ENCODE measurements at regions not wholly inside any gene's neighbourhood (a gene's known extent, or its start where the extent isn't known, plus 50 kb on each side); places are given as distances from the start of the nearest gene placed in this dataset.

DNA sequence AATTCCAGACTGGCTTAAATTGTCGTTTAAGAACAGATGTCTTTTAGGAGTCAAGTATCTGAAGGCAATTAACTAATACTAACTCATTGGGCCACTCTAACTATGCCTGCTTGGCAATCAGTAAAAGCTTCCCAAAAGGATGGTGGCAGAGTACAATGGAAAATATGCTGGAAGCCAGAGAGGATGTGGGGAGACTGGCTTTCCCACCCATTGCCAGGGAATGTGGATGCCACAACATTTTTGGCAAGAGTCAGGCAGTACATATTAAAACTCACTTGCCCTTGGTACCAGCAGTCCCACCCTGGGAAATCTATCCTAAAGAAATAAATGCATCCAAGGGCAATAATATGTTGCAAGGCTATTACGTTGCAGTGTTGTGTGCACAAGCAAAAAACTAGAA, 74.0 kb upstream of the FZD7 start:
- POLR2A ChIA-PET, result no interaction called here
- TF ChIP-seq, protein P1, sequence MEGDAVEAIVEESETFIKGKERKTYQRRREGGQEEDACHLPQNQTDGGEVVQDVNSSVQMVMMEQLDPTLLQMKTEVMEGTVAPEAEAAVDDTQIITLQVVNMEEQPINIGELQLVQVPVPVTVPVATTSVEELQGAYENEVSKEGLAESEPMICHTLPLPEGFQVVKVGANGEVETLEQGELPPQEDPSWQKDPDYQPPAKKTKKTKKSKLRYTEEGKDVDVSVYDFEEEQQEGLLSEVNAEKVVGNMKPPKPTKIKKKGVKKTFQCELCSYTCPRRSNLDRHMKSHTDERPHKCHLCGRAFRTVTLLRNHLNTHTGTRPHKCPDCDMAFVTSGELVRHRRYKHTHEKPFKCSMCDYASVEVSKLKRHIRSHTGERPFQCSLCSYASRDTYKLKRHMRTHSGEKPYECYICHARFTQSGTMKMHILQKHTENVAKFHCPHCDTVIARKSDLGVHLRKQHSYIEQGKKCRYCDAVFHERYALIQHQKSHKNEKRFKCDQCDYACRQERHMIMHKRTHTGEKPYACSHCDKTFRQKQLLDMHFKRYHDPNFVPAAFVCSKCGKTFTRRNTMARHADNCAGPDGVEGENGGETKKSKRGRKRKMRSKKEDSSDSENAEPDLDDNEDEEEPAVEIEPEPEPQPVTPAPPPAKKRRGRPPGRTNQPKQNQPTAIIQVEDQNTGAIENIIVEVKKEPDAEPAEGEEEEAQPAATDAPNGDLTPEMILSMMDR (IDR thresholded peaks at IDR 0.05; ENCODE audit: insufficient read depth, low read length, missing control alignments), result no peak
- CTCF ChIA-PET, result no interaction called here

DNA sequence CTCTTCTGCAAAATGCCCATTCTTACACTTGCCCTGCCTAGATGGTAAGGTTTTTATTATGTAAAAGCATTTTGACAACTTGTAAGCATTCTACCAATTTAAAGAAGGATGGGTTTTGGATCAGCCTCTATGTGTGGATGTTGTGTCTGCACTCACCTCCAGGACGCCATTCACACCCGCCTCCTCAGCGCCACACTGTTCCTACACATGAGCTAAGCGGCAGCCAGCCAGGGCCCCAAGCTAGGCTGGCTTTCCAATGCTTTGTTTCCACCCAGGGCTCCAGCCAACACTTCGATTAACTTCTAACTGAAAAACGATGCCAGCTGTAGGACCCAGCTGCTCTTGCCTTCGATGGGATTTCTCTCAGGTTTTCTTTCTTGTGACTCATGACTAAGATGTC, 73.3 kb upstream of the FZD7 start:
- ChIA-PET POLR2A (no interaction called here), CTCF (interaction anchor here (1.3 kb wide), 1 partner anchor 14 kb away, joined by 3 read pairs; no protein-coding TSS in a partner anchor)
- DNase-seq (ENCODE audit: low read depth, low spot score), result no peak
- TF ChIP-seq, protein P1 (IDR thresholded peaks at IDR 0.05; ENCODE audit: insufficient read depth, low read length, missing control alignments), result no peak
- no peak overlapping the region for H3K4me3 ChIP-seq (ENCODE audit: low read depth, low read length)

More for the DNA sequence above, 74.0 kb upstream of the FZD7 start:
- H3K4me3 ChIP-seq (ENCODE audit: low read depth, low read length), result no peak overlapping the region
- DNase-seq (ENCODE audit: low read depth, low spot score), result no peak

DNA sequence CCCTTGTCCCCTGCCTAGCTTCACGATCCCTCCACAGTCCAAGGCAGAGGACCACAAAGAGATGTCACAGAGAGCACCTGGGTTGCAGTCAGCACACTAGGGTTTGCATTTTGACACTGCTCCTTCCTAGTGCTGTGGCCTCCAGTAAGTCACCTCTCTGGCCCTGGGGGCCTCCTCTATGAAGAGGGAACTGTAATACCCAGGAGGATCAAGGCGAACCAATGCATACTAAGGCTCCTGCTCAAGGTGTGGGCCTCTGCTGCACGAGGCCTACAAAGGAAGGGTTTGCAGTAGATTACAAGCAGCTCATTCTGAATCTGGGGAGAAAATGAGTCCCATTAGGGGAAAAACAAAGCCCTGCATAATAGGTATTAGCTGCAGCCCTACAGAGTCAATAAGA, 72.3 kb upstream of the FZD7 start:
- CTCF ChIA-PET, result interaction anchor here (1.2 to 1.3 kb wide), 2 partner anchors 11 to 15 kb away, joined by 3 read pairs; no protein-coding TSS in a partner anchor
- no peak overlapping the region for H3K4me3 ChIP-seq (ENCODE audit: low read depth, low read length)
- TF ChIP-seq, protein P1 (IDR thresholded peaks at IDR 0.05; ENCODE audit: insufficient read depth, low read length, missing control alignments), result no peak
- POLR2A ChIA-PET, result no interaction called here
- DNase-seq (ENCODE audit: low read depth, low spot score), result no peak

DNA sequence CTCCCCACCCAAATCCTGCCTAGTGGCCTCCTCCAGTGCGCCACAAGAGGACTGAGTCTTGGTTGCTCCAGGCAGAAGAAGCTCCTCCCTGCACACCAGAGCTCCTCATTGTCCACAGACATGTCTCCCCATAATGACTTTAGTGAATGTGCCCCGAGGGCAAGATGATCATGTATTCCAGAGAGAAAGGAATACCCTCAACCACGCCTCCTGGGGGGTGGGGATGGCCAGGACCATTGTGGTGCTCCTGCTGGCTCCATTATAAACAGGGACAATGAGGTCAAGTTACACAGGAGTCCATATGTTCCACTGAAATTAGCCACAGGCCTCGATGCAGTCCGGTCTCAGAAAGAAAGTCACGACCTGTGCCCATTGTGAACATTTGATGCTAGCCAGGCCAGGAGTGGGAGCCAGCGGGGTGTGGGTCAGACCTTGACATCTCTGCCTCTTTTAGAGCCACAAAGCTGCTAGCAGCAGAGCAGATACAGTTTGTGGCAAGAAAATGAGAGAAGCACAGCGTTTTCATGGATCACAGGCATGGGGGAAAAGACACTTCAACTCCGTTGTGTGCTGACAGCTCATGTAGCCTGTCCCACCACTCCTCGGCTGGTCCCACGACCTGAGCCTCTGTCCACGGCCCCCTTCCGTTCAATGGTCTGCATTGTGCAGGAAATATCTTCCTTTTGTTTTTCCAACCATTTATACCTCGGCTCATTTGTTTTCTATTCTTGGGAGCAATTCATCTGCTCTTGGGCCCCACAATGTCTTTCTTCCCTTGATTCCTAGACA, 70.7 kb upstream of the FZD7 start:
- ChIA-PET POLR2A (no interaction called here), CTCF (interaction anchor here (0.6 to 1.4 kb wide), 3 partner anchors 13 to 911 kb away, joined by 3 read pairs; no protein-coding TSS in a partner anchor)
- TF ChIP-seq, protein P1 (IDR thresholded peaks at IDR 0.05; ENCODE audit: insufficient read depth, low read length, missing control alignments), result no peak
- no peak for DNase-seq (ENCODE audit: low read depth, low spot score)
- H3K4me3 ChIP-seq (ENCODE audit: low read depth, low read length), result no peak overlapping the region

DNA sequence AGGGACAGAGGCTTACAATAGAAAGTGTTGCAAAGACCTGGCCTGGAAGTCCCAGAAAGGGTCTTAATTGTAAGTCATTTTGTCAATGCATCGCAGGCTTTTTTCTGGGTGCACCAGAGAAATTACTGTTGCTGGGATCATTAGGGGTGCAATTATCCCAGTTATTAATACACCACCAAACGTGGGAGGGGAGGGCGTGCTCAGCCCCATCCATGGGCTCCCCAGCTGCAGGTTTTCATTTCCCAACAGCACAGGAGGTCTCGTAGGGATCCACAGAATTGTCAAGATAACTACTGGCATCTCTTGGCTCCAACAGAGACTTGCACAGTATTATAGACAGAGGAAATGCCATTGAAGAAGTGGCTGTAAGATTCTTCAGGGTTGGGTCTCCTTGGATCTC, 69.6 kb upstream of the FZD7 start:
- TF ChIP-seq, protein P1 (IDR thresholded peaks at IDR 0.05; ENCODE audit: insufficient read depth, low read length, missing control alignments), result no peak
- ChIA-PET POLR2A (no interaction called here), CTCF (interaction anchor here (0.5 to 1.8 kb wide), 2 partner anchors 12 to 13 kb away, joined by 3 to 5 read pairs; no protein-coding TSS in a partner anchor)
- no peak for DNase-seq (ENCODE audit: low read depth, low spot score)
- H3K4me3 ChIP-seq (ENCODE audit: low read depth, low read length), result no peak overlapping the region

DNA sequence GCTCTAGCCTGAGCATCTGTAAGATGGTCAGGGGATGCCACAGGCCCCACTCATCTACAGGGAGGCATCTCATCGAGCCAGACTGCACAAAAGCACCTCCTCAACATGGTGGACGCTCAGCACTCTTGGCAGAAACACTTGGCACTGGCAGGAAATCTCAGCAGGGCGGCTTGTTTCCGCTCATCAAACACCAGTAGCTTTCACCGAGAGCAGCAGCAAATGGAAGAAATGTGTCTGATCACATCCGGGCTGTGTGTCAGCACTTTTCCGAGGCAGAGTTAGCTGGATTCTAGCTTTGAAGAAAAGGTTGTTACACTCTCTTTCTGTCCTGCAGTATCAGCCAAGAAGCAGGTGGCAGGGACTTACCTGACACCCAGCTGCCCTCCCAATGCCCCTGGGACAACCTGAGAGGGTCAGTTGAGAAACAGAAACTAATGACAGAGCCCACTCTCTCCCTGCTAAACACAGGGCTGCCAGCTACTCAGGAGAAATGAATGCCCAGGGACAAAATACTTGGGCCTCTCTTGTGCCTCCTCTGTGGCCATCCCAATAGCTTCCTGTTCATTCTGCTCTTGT, 68.9 kb upstream of the FZD7 start:
- POLR2A ChIA-PET, result no interaction called here
- no peak for DNase-seq (ENCODE audit: low read depth, low spot score)
- no peak overlapping the region for H3K4me3 ChIP-seq (ENCODE audit: low read depth, low read length)
- CTCF ChIA-PET, result interaction anchor here (0.9 to 1.8 kb wide), 4 partner anchors 9 to 194 kb away, joined by 3 to 5 read pairs (median 4); no protein-coding TSS in a partner anchor
- TF ChIP-seq, protein P1 (IDR thresholded peaks at IDR 0.05; ENCODE audit: insufficient read depth, low read length, missing control alignments), result no peak

Measured in AG04449 (cell line).